ENCODE measurements at regions not wholly inside any gene's neighbourhood (a gene's known extent, or its start where the extent isn't known, plus 50 kb on each side); places are given as distances from the start of the nearest gene placed in this dataset.
"Not testable (repeated sequence)": the region's sequence is repeated elsewhere in the genome, so short reads cannot be mapped to it uniquely, and the experiment has no call there.

DNA sequence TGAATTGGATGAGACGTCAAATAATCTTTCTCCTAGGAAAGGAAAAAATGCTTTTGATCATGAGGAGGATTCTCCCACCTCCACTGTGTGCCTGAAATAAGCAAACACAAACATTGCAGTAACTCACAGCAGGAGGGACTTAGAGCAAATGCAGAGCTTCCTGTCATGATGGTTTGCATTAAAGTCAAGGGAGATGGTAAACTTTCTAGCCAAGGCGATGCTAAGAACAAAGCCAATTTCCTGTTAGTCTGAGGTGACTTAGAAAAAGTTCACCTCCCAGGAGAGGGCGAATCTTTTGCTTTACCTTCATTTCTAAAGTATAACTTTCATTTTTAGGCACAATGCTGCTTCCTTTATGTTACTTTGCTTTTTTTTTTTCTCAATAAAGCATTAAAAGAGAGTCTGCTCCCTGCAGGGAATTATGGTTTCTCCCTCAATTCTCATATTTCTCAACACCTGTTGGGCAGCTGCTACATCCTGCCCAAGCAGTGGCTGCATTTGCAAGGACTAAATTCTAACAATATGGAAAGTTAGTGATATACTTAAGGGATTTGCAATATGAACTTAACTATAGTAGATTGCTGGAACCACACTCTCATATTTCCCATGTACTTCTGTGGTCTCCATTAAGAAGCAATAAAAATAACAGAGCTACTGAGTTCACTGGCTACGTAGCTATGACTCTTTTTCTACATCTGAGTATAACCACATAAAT, 175.6 kb downstream of the PCTP start:
- DNase-seq (ENCODE audit: low read depth), result no peak
- H3K4me3 ChIP-seq (ENCODE audit: low read length), result no peak overlapping the region
- TF ChIP-seq CTCF (IDR thresholded peaks at IDR 0.05; ENCODE audit: insufficient read depth, low read depth, low read length, missing control alignments), result no peak

- no peak for DNase-seq (ENCODE audit: low read depth)
- no peak for TF ChIP-seq CTCF (IDR thresholded peaks at IDR 0.05; ENCODE audit: insufficient read depth, low read depth, low read length, missing control alignments)
- no peak overlapping the region for H3K4me3 ChIP-seq (ENCODE audit: low read length)
Observed at GRCh38 chr17:55930291-55930809, 179.5 kb downstream of the PCTP start.

- no peak for TF ChIP-seq CTCF (IDR thresholded peaks at IDR 0.05; ENCODE audit: insufficient read depth, low read depth, low read length, missing control alignments)
- DNase-seq (ENCODE audit: low read depth), result no peak
Observed at GRCh38 chr17:55931446-55931845, 180.6 kb downstream of the PCTP start.

GRCh38 chr17:55932973-55933372, 182.1 kb downstream of the PCTP start:
- TF ChIP-seq CTCF (IDR thresholded peaks at IDR 0.05; ENCODE audit: insufficient read depth, low read depth, low read length, missing control alignments), result no peak
- no peak for DNase-seq (ENCODE audit: low read depth)
- H3K4me3 ChIP-seq (ENCODE audit: low read length), result no peak overlapping the region

More at GRCh38 chr17:55931446-55931845, 180.6 kb downstream of the PCTP start:
- no peak overlapping the region for H3K4me3 ChIP-seq (ENCODE audit: low read length)

GRCh38 chr17:55939181-55939810, 188.4 kb downstream of the PCTP start:
- not testable (repeated sequence) for H3K4me3 ChIP-seq (ENCODE audit: low read length); DNase-seq (ENCODE audit: low read depth)

GRCh38 chr17:55959756-55960155, 193.5 kb upstream of the ANKFN1 start:
- DNase-seq (ENCODE audit: low read depth), result no peak
- no peak for TF ChIP-seq CTCF (IDR thresholded peaks at IDR 0.05; ENCODE audit: insufficient read depth, low read depth, low read length, missing control alignments)
- H3K4me3 ChIP-seq (ENCODE audit: low read length), result no peak overlapping the region

DNA sequence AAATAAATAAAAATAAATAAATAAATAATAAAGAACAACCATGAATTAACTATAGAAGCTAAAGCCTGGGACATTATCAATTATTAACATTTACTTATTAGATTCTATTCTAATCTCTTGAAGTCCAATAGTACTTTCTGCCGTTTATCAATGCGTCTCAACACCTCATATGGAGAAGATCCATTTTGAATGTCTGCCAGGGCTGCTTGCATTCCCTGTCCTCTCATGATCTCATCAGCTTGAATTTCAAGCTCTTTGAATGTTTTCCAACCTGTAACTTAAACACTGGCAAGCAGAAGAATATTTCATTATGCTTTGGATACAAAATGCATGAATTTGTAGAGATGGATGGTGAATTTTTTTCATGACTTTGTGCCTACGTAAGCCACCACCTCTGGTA, 191.9 kb upstream of the ANKFN1 start:
- no peak for DNase-seq (ENCODE audit: low read depth)
- no peak for TF ChIP-seq CTCF (IDR thresholded peaks at IDR 0.05; ENCODE audit: insufficient read depth, low read depth, low read length, missing control alignments)
- no peak overlapping the region for H3K4me3 ChIP-seq (ENCODE audit: low read length)
